ENCODE measurements at regions not wholly inside any gene's neighbourhood (a gene's known extent, or its start where the extent isn't known, plus 50 kb on each side); places are given as distances from the start of the nearest gene placed in this dataset.

GRCh38 chr4:1524761-1525160 is 118.5 kb upstream of the NKX1-1 start:
- intact Hi-C loops (cut with DNase I; ENCODE audit: low total_unique reads) = no loop called here
- no peak overlapping the region for H3K27ac ChIP-seq
- no peak for DNase-seq
- no peaks in the 10 kb centered on the region for H3K36me3 ChIP-seq
- peaks cover 0 to 17% (median 11%) of the 10 kb centered on the region in 4 donors for H3K4me1 ChIP-seq
- peaks cover 0 to 24% (median 10%) of the 10 kb centered on the region in 4 donors for H3K9me3 ChIP-seq
- H3K4me3 ChIP-seq = no peak overlapping the region
- 77 to 97% (median 88%) methylated on average over 6 of the region's 6 CpGs for WGBS, 5 donors
- TF ChIP-seq POLR2AphosphoS5 (IDR thresholded peaks at IDR 0.05) (no peak), EP300 (IDR thresholded peaks at IDR 0.05) (no peak), POLR2A (IDR thresholded peaks at IDR 0.05) (no peak)
- TF ChIP-seq, protein P1, sequence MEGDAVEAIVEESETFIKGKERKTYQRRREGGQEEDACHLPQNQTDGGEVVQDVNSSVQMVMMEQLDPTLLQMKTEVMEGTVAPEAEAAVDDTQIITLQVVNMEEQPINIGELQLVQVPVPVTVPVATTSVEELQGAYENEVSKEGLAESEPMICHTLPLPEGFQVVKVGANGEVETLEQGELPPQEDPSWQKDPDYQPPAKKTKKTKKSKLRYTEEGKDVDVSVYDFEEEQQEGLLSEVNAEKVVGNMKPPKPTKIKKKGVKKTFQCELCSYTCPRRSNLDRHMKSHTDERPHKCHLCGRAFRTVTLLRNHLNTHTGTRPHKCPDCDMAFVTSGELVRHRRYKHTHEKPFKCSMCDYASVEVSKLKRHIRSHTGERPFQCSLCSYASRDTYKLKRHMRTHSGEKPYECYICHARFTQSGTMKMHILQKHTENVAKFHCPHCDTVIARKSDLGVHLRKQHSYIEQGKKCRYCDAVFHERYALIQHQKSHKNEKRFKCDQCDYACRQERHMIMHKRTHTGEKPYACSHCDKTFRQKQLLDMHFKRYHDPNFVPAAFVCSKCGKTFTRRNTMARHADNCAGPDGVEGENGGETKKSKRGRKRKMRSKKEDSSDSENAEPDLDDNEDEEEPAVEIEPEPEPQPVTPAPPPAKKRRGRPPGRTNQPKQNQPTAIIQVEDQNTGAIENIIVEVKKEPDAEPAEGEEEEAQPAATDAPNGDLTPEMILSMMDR (IDR thresholded peaks at IDR 0.05) = no peak
- peaks cover 0 to 62% (median 28%) of the 10 kb centered on the region in 3 donors for H3K27me3 ChIP-seq

DNA sequence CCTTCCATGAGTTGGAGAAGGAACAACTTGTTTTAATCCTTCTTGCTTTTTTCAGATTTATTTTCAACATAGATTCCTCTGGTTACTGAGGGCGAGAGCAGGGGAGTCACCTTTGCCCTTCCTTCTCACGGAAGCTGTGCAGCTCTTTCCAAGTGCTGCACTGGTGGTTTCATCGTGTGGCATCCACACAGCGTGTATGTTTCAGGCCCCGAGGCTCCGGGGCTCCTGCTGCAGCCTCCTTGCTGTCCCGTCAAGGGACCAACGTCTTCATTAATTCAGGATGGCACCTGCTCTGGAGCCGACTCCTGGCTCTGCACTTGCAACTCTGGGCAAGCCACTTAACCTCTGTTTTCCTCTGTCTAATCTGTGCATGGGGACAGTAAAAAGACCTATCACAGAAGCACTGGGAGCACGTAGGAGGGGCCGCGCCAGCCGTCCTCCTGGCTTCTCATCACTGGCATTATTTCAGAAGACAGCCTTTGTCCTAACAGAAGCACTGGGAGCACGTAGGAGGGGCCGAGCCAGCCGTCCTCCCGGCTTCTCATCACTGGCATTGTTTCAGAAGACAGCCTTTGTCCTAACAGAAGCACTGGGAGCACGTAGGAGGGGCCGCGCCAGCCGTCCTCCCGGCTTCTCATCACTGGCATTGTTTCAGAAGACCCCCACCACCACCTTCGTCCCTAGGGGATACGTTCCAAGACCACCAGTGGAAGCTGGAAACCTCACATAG is 117.8 kb upstream of the NKX1-1 start:
- no peaks in the 10 kb centered on the region for H3K36me3 ChIP-seq
- H3K4me1 ChIP-seq = peaks cover 0 to 17% (median 11%) of the 10 kb centered on the region in 4 donors
- no peak overlapping the region for H3K27ac ChIP-seq
- TF ChIP-seq EP300 (IDR thresholded peaks at IDR 0.05) (no peak), POLR2AphosphoS5 (IDR thresholded peaks at IDR 0.05) (no peak), POLR2A (IDR thresholded peaks at IDR 0.05) (no peak)
- TF ChIP-seq, protein P1 (IDR thresholded peaks at IDR 0.05) = no peak
- WGBS, 5 donors = 80 to 84% (median 81%) methylated on average over 24 of the region's 24 CpGs
- peaks cover 0 to 62% (median 31%) of the 10 kb centered on the region in 3 donors for H3K27me3 ChIP-seq
- H3K9me3 ChIP-seq = peaks cover 0 to 24% (median 10%) of the 10 kb centered on the region in 4 donors
- intact Hi-C loops (cut with DNase I; ENCODE audit: low total_unique reads) = no loop called here
- H3K4me3 ChIP-seq = no peak overlapping the region
- no peak for DNase-seq

DNA sequence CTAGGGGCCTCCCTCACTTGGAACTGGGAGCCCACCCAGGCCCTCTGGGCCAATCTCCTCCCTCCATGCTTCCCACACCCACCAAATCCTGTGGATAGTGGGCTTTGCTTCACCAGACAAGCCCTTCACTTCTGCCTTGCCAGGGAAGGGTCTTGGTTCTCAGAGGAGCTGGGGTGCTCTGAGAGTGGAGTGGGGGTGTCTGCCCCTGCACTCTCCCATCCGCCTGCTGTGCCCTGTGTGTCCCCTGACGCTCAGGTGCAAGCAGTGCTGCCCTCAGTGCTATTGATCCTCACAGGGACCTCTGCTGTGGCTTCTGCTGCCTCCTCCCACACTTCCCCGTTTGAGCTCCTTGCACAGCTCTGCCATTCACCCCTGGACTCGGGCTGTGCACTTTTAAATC is 117.3 kb upstream of the NKX1-1 start:
- Histone ChIP-seq H3K27me3 (peaks cover 0 to 62% (median 31%) of the 10 kb centered on the region in 3 donors), H3K4me1 (peaks cover 0 to 17% (median 11%) of the 10 kb centered on the region in 4 donors), H3K27ac (no peak overlapping the region), H3K4me3 (no peak overlapping the region), H3K36me3 (no peaks in the 10 kb centered on the region), H3K9me3 (peaks cover 0 to 24% (median 10%) of the 10 kb centered on the region in 4 donors)
- 49 to 66% (median 57%) methylated on average over 2 to 4 of the region's 4 CpGs for WGBS, 5 donors
- no peak for TF ChIP-seq POLR2A (IDR thresholded peaks at IDR 0.05)
- TF ChIP-seq, protein P1 (IDR thresholded peaks at IDR 0.05) = no peak
- no peak for TF ChIP-seq EP300 (IDR thresholded peaks at IDR 0.05)
- no peak for TF ChIP-seq POLR2AphosphoS5 (IDR thresholded peaks at IDR 0.05)
- DNase-seq = no peak
- intact Hi-C loops (cut with DNase I; ENCODE audit: low total_unique reads) = no loop called here

GRCh38 chr4:1523033-1523432 is 116.8 kb upstream of the NKX1-1 start:
- intact Hi-C loops (cut with DNase I; ENCODE audit: low total_unique reads) = no loop called here
- no peak for DNase-seq
- WGBS, 5 donors = 81 to 91% (median 89%) methylated on average over 5 of the region's 5 CpGs
- Histone ChIP-seq H3K4me3 (no peak overlapping the region), H3K4me1 (peaks cover 0 to 17% (median 11%) of the 10 kb centered on the region in 4 donors), H3K27ac (no peak overlapping the region), H3K27me3 (peaks cover 0 to 62% (median 29%) of the 10 kb centered on the region in 3 donors), H3K36me3 (no peaks in the 10 kb centered on the region), H3K9me3 (peaks cover 0 to 24% (median 10%) of the 10 kb centered on the region in 4 donors)
- TF ChIP-seq, protein P1 (IDR thresholded peaks at IDR 0.05) = no peak
- TF ChIP-seq EP300 (IDR thresholded peaks at IDR 0.05) (no peak), POLR2A (IDR thresholded peaks at IDR 0.05) (no peak), POLR2AphosphoS5 (IDR thresholded peaks at IDR 0.05) (no peak)

All from stomach (tissue), 8 donors.